ENCODE measurements at regions not wholly inside any gene's neighbourhood (a gene's known extent, or its start where the extent isn't known, plus 50 kb on each side); places are given as distances from the start of the nearest gene placed in this dataset.

GRCh38 chr5:91441082-91441481 is 58.0 kb upstream of the ARRDC3 start:
- no peak for DNase-seq

GRCh38 chr5:91438871-91439270 is 55.8 kb upstream of the ARRDC3 start:
- DNase-seq = no peak

GRCh38 chr5:91436241-91436640 is 53.1 kb upstream of the ARRDC3 start:
- DNase-seq = no peak

- DNase-seq = no peak
Measured at GRCh38 chr5:91434348-91434747, 51.2 kb upstream of the ARRDC3 start.

GRCh38 chr5:91433861-91434260 is 50.7 kb upstream of the ARRDC3 start:
- DNase-seq = no peak

All from NCI-H82 (cell line).